Mucosa of rectum (tissue), 2 donors: ENCODE measurements at regions not wholly inside any gene's neighbourhood (a gene's known extent, or its start where the extent isn't known, plus 50 kb on each side); places are given as distances from the start of the nearest gene placed in this dataset.

ENCODE experiments used
- H3K27ac ChIP-seq, 2 donors: one replicate each; pipeline ENCODE4 v1.7.0; 2013; ENCODE audit warnings: inconsistent platforms in 2 of 2, low read depth in 2 of 2, low read length in 2 of 2
- H3K27me3 ChIP-seq, 2 donors: one replicate each; pipeline ENCODE4 v1.7.0; 2013; ENCODE audit warnings: low read length in 2 of 2; ENCODE audit not compliant: control insufficient read depth in 2 of 2, insufficient read depth in 2 of 2
- H3K36me3 ChIP-seq, 2 donors: one replicate each; pipeline ENCODE4 v1.7.0; 2013; ENCODE audit warnings: low read length in 2 of 2; ENCODE audit not compliant: control insufficient read depth in 2 of 2, insufficient read depth in 2 of 2
- H3K4me1 ChIP-seq, 2 donors: one replicate each; pipeline ENCODE4 v1.7.0; 2013; ENCODE audit warnings: low read length in 2 of 2, mild to moderate bottlenecking in 1 of 2; ENCODE audit not compliant: control insufficient read depth in 2 of 2, insufficient read depth in 2 of 2
- H3K4me3 ChIP-seq, 2 donors: one replicate each; pipeline ENCODE4 v1.7.0; 2013; ENCODE audit warnings: low read length in 2 of 2
- H3K9ac ChIP-seq, 2 donors: one replicate each; pipeline ENCODE4 v1.7.0; 2013; ENCODE audit warnings: low read length in 2 of 2, low read depth in 1 of 2, mild to moderate bottlenecking in 1 of 2
- H3K9me3 ChIP-seq, 2 donors: one replicate each; pipeline ENCODE4 v1.7.0; 2013; ENCODE audit warnings: low read length in 2 of 2; ENCODE audit not compliant: control insufficient read depth in 2 of 2
- donor health status: healthy.
- donor health status: Normal muscosa, but diverticular disease.

- Histone ChIP-seq H3K27ac (no peak overlapping the region), H3K9me3 (no peaks in the 10 kb centered on the region), H3K36me3 (no peaks in the 10 kb centered on the region), H3K4me3 (no peak overlapping the region), H3K4me1 (no peaks in the 10 kb centered on the region), H3K27me3 (no peaks in the 10 kb centered on the region), H3K9ac (no peak overlapping the region)
Observed at GRCh38 chr13:73687087-73687486, 447.1 kb downstream of the KLF12 start.

- Histone ChIP-seq H3K27ac (no peak overlapping the region), H3K36me3 (no peaks in the 10 kb centered on the region), H3K9me3 (no peaks in the 10 kb centered on the region), H3K9ac (no peak overlapping the region), H3K4me1 (no peaks in the 10 kb centered on the region), H3K27me3 (no peaks in the 10 kb centered on the region), H3K4me3 (no peak overlapping the region)
Observed at GRCh38 chr13:73684750-73685149, 449.5 kb downstream of the KLF12 start.

- Histone ChIP-seq H3K27me3 (no peaks in the 10 kb centered on the region), H3K4me3 (no peak overlapping the region), H3K27ac (no peak overlapping the region), H3K36me3 (no peaks in the 10 kb centered on the region), H3K9me3 (no peaks in the 10 kb centered on the region), H3K9ac (no peak overlapping the region), H3K4me1 (no peaks in the 10 kb centered on the region)
Observed at GRCh38 chr13:73684286-73684685, 449.9 kb downstream of the KLF12 start.

- no peaks in the 10 kb centered on the region for H3K36me3 ChIP-seq
- H3K27me3 ChIP-seq = no peaks in the 10 kb centered on the region
- H3K4me3 ChIP-seq = no peak overlapping the region
- H3K9me3 ChIP-seq = no peaks in the 10 kb centered on the region
- no peak overlapping the region for H3K27ac ChIP-seq
- H3K9ac ChIP-seq = no peak overlapping the region
- H3K4me1 ChIP-seq = no peaks in the 10 kb centered on the region
Observed at GRCh38 chr13:73683746-73684145, 450.5 kb downstream of the KLF12 start.

- no peaks in the 10 kb centered on the region for H3K9me3 ChIP-seq
- H3K36me3 ChIP-seq = no peaks in the 10 kb centered on the region
- H3K27ac ChIP-seq = no peak overlapping the region
- H3K4me3 ChIP-seq = no peak overlapping the region
- H3K4me1 ChIP-seq = peaks cover 0 to 9% of the 10 kb centered on the region in 2 donors
- H3K27me3 ChIP-seq = no peaks in the 10 kb centered on the region
- no peak overlapping the region for H3K9ac ChIP-seq
Observed at GRCh38 chr13:73681779-73682178, 452.4 kb downstream of the KLF12 start.

GRCh38 chr13:73681015-73681414, 453.2 kb downstream of the KLF12 start:
- no peaks in the 10 kb centered on the region for H3K36me3 ChIP-seq
- H3K4me1 ChIP-seq = peaks cover 0 to 14% of the 10 kb centered on the region in 2 donors
- no peaks in the 10 kb centered on the region for H3K9me3 ChIP-seq
- no peak overlapping the region for H3K9ac ChIP-seq
- no peak overlapping the region for H3K27ac ChIP-seq
- no peaks in the 10 kb centered on the region for H3K27me3 ChIP-seq
- H3K4me3 ChIP-seq = no peak overlapping the region

- Histone ChIP-seq H3K36me3 (no peaks in the 10 kb centered on the region), H3K27me3 (no peaks in the 10 kb centered on the region), H3K4me1 (peaks cover 4 to 40% of the 10 kb centered on the region in 2 donors), H3K4me3 (no peak overlapping the region), H3K9ac (peak overlapping the region in 1 of 2 donors; percentile 19), H3K27ac (peak overlapping the region; percentile 66 to 79), H3K9me3 (no peaks in the 10 kb centered on the region)
Observed at GRCh38 chr13:73677048-73677601, 457.1 kb downstream of the KLF12 start.

GRCh38 chr13:73676550-73677047, 457.6 kb downstream of the KLF12 start:
- Histone ChIP-seq H3K9ac (peak overlapping the region in 1 of 2 donors; percentile 11), H3K4me3 (no peak overlapping the region)

GRCh38 chr13:73675821-73676220, 458.4 kb downstream of the KLF12 start:
- Histone ChIP-seq H3K4me3 (no peak overlapping the region), H3K36me3 (no peaks in the 10 kb centered on the region), H3K4me1 (peaks cover 4 to 40% of the 10 kb centered on the region in 2 donors), H3K9me3 (no peaks in the 10 kb centered on the region), H3K9ac (no peak overlapping the region), H3K27ac (peak overlapping the region; percentile 66 to 79), H3K27me3 (no peaks in the 10 kb centered on the region)

More at GRCh38 chr13:73676550-73677047, 457.6 kb downstream of the KLF12 start:
- H3K27ac ChIP-seq = peak overlapping the region; percentile 66 to 79
- no peaks in the 10 kb centered on the region for H3K9me3 ChIP-seq
- no peaks in the 10 kb centered on the region for H3K36me3 ChIP-seq
- peaks cover 4 to 40% of the 10 kb centered on the region in 2 donors for H3K4me1 ChIP-seq
- H3K27me3 ChIP-seq = no peaks in the 10 kb centered on the region

- no peaks in the 10 kb centered on the region for H3K9me3 ChIP-seq
- no peak overlapping the region for H3K4me3 ChIP-seq
- no peak overlapping the region for H3K27ac ChIP-seq
- no peaks in the 10 kb centered on the region for H3K36me3 ChIP-seq
- peaks cover 4 to 40% of the 10 kb centered on the region in 2 donors for H3K4me1 ChIP-seq
- no peak overlapping the region for H3K9ac ChIP-seq
- H3K27me3 ChIP-seq = no peaks in the 10 kb centered on the region
Observed at GRCh38 chr13:73674570-73674969, 459.6 kb downstream of the KLF12 start.
